Thyroid gland (tissue), 4 donors: ENCODE measurements at regions not wholly inside any gene's neighbourhood (a gene's known extent, or its start where the extent isn't known, plus 50 kb on each side); places are given as distances from the start of the nearest gene placed in this dataset.

Source experiments
- CTCF ChIP-seq, 6 experiments: fragments of 200-600 bp in 3 of 6; fragments of 450-650 bp in 3 of 6; sonication (generic) in 3 of 6; IDR thresholded peaks; one replicate each; pipeline ENCODE4 v1.5.1; 2016 to 2019; ENCODE audit warnings: antibody characterized with exemption in 6 of 6, mild to moderate bottlenecking in 2 of 6, inconsistent platforms in 1 of 6, moderate library complexity in 1 of 6
- POLR2A ChIP-seq, 2 donors: fragments of 450-650 bp; IDR thresholded peaks; one replicate each; pipeline ENCODE4 v1.6.1; 2017; ENCODE audit warnings: antibody characterized with exemption in 2 of 2, mild to moderate bottlenecking in 2 of 2, moderate library complexity in 1 of 2

GRCh38 chr7:34523226-34523918 lies 134.6 kb upstream of the NPSR1 start:
- no peak for TF ChIP-seq CTCF (IDR thresholded peaks at IDR 0.05)
- no peak for TF ChIP-seq POLR2A (IDR thresholded peaks at IDR 0.05)
